ENCODE measurements at regions not wholly inside any gene's neighbourhood (a gene's known extent, or its start where the extent isn't known, plus 50 kb on each side); places are given as distances from the start of the nearest gene placed in this dataset.

GRCh38 chr13:106748785-106749184, 180.8 kb upstream of the ARGLU1 start:
- DNase-seq (ENCODE audit: low read depth in 2 of 2) = no peak

DNA sequence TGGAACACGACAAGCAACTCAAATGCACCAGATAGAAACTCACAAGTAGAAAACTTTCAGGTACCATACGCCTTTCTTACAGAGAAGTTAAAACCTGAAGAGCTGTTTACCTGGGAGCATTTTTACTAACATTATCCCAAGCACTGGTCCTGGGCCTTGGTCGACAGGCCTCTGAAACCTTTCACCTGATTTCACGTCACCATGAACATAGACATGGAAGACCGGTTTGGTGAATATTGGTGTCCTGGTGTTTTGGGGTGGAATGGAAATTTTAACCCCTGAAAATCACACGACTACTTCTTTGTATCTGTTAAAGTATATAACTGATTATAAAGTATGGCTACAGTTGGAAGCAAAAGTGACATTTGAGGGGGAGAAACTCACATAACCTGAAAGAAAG, 176.6 kb upstream of the ARGLU1 start:
- DNase-seq (ENCODE audit: low read depth in 2 of 2) = no peak

GRCh38 chr13:106738186-106738678, 170.3 kb upstream of the ARGLU1 start:
- no peak for DNase-seq (ENCODE audit: low read depth in 2 of 2)

GRCh38 chr13:106736941-106737340, 169.0 kb upstream of the ARGLU1 start:
- no peak for DNase-seq (ENCODE audit: low read depth in 2 of 2)

- DNase-seq (ENCODE audit: low read depth in 2 of 2) = no peak
These were observed 166.3 kb upstream of the ARGLU1 start for GRCh38 chr13:106734198-106734597.

DNA sequence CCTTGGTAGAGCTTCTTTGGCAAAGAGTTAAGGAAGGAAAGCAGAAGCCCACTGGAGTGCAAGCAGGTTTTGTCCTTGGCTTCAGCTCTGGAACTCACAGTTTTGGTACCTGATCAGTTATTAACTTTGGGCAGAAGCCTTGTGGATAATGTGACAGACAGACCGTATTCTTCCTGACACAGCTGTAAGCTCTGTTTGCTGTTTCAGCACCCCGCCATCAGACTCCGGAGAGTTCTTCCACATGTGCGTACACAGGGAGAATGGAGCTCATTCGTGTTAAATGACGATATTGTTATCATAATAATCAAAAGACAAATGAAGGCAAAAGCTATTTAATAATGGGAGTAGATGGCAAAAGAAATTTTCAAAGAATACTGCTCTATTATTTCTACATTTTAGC, 155.1 kb upstream of the ARGLU1 start:
- DNase-seq (ENCODE audit: low read depth in 2 of 2) = no peak

- DNase-seq (ENCODE audit: low read depth in 2 of 2) = no peak
These were observed 154.7 kb upstream of the ARGLU1 start for GRCh38 chr13:106722620-106723019.

DNA sequence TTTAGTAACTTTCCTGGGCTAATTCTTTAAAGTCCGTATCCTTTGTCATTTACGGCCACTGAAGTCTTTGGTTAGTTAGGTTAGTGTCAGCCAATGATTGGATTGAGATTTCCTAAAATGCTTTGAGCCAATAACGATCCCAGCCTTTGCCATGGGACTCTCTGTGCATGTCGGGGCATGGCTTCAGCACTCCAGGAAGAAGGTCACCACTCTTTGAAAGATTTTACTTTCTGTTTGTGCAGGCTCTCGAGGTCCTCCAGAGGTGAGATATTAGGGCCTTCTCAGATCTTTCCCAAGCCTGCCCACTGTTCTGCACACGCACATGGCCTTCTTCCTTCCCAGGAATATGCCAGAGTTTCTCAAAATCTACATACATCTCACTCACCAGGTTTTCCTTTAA, 153.7 kb upstream of the ARGLU1 start:
- DNase-seq (ENCODE audit: low read depth in 2 of 2) = no peak

GRCh38 chr13:106714271-106714982, 146.5 kb upstream of the ARGLU1 start:
- DNase-seq (ENCODE audit: low read depth in 2 of 2) = no peak

DNA sequence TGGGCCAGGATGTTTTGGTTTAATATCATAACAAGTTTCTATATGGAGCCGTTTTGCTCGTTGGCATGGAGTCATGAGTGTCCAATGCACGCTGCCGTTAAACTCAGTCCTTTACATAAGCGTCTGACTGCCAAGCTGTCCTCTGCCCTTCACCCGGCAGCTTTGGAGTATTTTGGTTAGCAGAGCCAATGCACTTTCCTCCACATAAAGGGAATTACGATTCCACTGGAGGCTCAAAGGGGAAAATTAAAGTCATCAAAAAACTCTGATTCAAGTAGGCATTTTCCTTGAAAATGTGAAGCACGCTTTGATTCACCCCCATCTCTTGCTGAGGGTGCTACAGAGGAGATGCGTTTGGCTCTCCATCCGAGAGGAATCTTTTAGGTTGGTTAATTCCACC, 144.4 kb upstream of the ARGLU1 start:
- no peak for DNase-seq (ENCODE audit: low read depth in 2 of 2)

DNA sequence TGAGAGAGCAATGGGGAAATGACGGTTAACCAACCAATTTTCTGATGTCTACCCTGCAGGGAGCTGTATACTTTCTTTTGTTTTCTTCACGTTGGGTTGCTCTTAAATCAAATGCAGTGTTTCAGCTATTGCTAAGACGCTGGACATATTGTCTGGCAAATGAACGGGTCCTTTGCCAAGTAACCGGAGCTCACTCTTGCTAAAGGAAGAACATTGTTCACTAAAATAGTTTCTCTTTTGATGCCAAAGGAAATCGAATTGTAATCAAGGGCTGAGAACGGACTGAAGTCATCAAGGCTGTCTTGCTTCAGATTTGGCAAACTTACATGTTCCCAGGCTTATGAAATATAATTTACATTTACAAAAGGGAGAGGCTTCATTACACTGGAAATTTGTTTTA, 142.3 kb upstream of the ARGLU1 start:
- no peak for DNase-seq (ENCODE audit: low read depth in 2 of 2)

- no peak for DNase-seq (ENCODE audit: low read depth in 2 of 2)
These were observed 141.6 kb upstream of the ARGLU1 start for GRCh38 chr13:106709522-106709921.

DNA sequence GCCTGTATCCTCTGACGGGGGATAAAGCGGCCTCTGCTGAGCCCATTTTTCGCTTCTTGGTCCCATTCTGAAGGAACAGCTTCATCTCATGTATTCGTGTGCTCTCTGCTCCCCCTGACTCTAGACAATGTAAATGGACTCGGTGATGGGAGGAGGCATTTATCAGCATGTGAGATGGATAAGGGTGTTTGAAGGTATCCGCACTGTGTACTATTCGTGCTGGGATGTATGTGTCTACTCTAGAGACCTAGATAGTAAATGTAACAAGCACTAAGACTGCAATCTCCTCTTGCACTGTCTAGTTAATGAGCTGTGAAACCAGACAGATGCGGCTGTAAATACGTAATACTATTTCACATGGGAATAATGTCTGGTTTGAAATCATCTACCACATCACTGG, 134.6 kb upstream of the ARGLU1 start:
- no peak for DNase-seq (ENCODE audit: low read depth in 2 of 2)

DNA sequence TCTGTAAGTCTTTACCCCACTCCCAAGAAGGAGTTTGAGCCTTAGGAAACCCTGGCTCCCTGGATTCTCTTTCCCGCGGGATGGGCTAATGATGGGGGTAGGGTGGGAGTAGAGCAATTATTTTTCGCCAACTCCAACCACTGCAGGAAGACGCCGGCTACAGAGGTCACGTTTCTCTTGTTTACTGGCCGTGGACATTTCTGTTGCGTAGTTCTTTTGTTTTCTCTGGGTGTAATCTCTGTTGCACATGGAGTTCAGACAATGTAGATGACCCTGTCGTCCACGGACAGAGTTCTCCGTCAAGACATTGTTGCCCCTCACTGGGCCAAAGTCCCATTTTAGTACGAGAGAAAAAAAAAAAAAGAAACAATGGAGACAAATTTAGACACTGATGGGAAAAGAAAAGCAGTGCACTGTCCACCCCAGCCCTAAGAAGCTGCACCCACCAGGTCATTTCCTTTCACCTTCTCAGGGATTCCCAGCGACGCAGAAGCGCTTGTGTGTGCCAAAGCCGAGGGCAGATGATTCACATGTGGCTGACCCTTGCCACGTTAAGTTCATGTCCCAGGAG, 133.9 kb upstream of the ARGLU1 start:
- no peak for DNase-seq (ENCODE audit: low read depth in 2 of 2)

DNA sequence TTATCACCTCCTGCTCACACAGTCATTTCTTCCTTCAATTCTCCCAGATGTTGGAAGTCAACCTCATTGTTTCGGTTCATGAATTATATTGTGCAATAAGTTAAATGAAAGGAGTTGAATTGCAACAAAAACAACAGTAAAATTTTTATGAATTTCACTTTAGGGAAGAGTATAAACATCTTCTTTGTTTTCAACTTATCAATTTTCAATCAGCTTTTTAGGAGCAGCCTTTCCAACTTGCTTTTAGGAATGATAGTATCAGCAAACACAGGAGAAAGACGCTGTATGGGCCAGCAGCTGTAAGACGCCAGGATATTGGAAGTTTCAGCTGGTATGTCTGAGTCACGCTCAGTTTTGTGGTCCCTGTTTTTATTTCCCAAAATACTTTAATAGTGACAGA, 132.5 kb upstream of the ARGLU1 start:
- DNase-seq (ENCODE audit: low read depth in 2 of 2) = no peak

- no peak for DNase-seq (ENCODE audit: low read depth in 2 of 2)
These were observed 132.1 kb upstream of the ARGLU1 start for GRCh38 chr13:106700007-106700406.

DNA sequence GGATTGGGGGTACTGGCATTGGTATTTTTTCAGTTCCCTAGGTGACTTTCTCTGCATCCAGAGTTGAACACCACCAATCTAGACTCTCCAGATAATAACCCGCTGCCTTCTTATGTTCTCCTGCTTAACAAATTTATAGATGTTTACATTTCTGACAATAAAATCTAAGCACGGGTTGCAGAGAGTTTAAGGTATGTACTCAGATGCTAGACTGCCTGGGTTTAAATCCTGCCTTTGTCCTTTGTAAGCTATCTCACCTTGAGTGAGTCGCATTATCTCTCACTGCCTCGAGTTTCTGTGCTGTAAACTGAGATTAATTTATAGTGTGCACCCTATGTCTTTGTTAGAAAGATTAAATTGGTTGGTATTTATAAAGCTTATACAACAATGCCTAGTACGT, 131.4 kb upstream of the ARGLU1 start:
- no peak for DNase-seq (ENCODE audit: low read depth in 2 of 2)

GRCh38 chr13:106696719-106697118, 128.8 kb upstream of the ARGLU1 start:
- DNase-seq (ENCODE audit: low read depth in 2 of 2) = no peak

GRCh38 chr13:106696140-106696539, 128.2 kb upstream of the ARGLU1 start:
- DNase-seq (ENCODE audit: low read depth in 2 of 2) = no peak

GRCh38 chr13:106695139-106695538, 127.2 kb upstream of the ARGLU1 start:
- DNase-seq (ENCODE audit: low read depth in 2 of 2) = no peak

DNA sequence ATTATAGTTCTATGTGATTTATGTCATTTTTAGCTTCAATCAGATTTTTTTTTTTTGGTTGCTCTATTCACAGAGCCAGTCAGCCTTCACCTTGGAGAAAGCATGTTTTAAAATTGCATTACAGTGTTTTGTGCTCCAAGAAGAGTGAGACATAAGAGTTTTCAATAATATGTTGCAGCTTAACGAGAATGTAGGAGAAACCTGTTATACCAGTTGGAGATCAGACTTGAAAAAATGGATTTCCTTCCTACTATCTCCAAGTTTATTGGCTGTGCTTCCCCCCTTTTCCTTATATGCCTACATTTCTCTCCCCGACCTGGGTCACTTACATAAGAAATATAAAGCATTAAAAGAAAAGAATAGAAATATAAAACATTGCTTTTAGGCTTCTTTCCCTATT, 123.9 kb upstream of the ARGLU1 start:
- DNase-seq (ENCODE audit: low read depth in 2 of 2) = no peak

GRCh38 chr13:106691341-106691740, 123.4 kb upstream of the ARGLU1 start:
- DNase-seq (ENCODE audit: low read depth in 2 of 2) = no peak

- no peak for DNase-seq (ENCODE audit: low read depth in 2 of 2)
These were observed 122.8 kb upstream of the ARGLU1 start for GRCh38 chr13:106690779-106691178.

GRCh38 chr13:106689906-106690305, 122.0 kb upstream of the ARGLU1 start:
- no peak for DNase-seq (ENCODE audit: low read depth in 2 of 2)

Measured in stimulated activated CD8-positive, alpha-beta memory T cell treated with anti-CD3 and anti-CD28 coated beads, Interleukin-7, amount 100 ng/mL, for 4 hours (primary cell).